MV-4-11 (cell line): ENCODE measurements at regions not wholly inside any gene's neighbourhood (a gene's known extent, or its start where the extent isn't known, plus 50 kb on each side); places are given as distances from the start of the nearest gene placed in this dataset.

Experiments used
- DNase-seq: peaks from one replicate; lab custom pipeline; 2025; lab: John Stamatoyannopoulos, UW

- no peak for DNase-seq
Observed at GRCh38 chr6:8530785-8531435, 95.6 kb upstream of the SLC35B3 start.

- no peak for DNase-seq
Observed at GRCh38 chr6:8529250-8529649, 93.9 kb upstream of the SLC35B3 start.

- no peak for DNase-seq
Observed at GRCh38 chr6:8527818-8528217, 92.5 kb upstream of the SLC35B3 start.

GRCh38 chr6:8526624-8527023 is 91.3 kb upstream of the SLC35B3 start:
- DNase-seq = no peak

GRCh38 chr6:8525370-8525769 is 90.0 kb upstream of the SLC35B3 start:
- no peak for DNase-seq

GRCh38 chr6:8513174-8513573 is 77.8 kb upstream of the SLC35B3 start:
- no peak for DNase-seq

GRCh38 chr6:8507286-8507685 is 71.9 kb upstream of the SLC35B3 start:
- no peak for DNase-seq

GRCh38 chr6:8506126-8506525 is 70.8 kb upstream of the SLC35B3 start:
- no peak for DNase-seq

GRCh38 chr6:8499540-8499939 is 64.2 kb upstream of the SLC35B3 start:
- no peak for DNase-seq

GRCh38 chr6:8494730-8495129 is 59.4 kb upstream of the SLC35B3 start:
- DNase-seq = peak; percentile 90

- DNase-seq = no peak
Observed at GRCh38 chr6:8492536-8493133, 57.3 kb upstream of the SLC35B3 start.
